ENCODE measurements at regions not wholly inside any gene's neighbourhood (a gene's known extent, or its start where the extent isn't known, plus 50 kb on each side); places are given as distances from the start of the nearest gene placed in this dataset.

DNA sequence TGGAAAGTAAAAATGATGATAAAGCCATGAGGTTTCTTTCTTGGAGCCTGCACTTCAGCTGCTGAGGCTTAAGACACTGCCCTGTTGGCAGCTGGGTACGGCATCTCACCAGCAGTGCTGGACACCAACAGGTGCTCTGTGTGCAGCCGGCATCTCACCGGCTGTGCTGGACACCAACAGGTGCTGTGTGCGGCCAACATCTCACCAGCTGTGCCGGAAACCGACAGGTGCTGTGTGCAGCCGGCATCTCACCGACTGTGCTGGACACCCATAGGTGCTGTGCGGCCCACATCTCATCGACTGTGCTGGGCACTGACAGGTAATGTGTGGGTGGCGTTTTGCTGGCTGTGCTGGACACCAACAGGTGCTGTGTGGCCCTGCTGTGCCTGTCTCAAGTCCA lies 190.8 kb downstream of the TMEM18 start:
- intact Hi-C loops (cut with DNase I; ENCODE audit: low total_unique reads): no loop called here
- no peak for TF ChIP-seq POLR2A (IDR thresholded peaks at IDR 0.05)
- TF ChIP-seq, protein P1, sequence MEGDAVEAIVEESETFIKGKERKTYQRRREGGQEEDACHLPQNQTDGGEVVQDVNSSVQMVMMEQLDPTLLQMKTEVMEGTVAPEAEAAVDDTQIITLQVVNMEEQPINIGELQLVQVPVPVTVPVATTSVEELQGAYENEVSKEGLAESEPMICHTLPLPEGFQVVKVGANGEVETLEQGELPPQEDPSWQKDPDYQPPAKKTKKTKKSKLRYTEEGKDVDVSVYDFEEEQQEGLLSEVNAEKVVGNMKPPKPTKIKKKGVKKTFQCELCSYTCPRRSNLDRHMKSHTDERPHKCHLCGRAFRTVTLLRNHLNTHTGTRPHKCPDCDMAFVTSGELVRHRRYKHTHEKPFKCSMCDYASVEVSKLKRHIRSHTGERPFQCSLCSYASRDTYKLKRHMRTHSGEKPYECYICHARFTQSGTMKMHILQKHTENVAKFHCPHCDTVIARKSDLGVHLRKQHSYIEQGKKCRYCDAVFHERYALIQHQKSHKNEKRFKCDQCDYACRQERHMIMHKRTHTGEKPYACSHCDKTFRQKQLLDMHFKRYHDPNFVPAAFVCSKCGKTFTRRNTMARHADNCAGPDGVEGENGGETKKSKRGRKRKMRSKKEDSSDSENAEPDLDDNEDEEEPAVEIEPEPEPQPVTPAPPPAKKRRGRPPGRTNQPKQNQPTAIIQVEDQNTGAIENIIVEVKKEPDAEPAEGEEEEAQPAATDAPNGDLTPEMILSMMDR (IDR thresholded peaks at IDR 0.05): no peak
- no peaks in the 10 kb centered on the region for H3K4me1 ChIP-seq
- no peak overlapping the region for H3K27ac ChIP-seq
- no peak for DNase-seq
- H3K9me3 ChIP-seq: no peaks in the 10 kb centered on the region
- H3K27me3 ChIP-seq: no peaks in the 10 kb centered on the region
- no peak overlapping the region for H3K4me3 ChIP-seq
- H3K36me3 ChIP-seq: no peaks in the 10 kb centered on the region

DNA sequence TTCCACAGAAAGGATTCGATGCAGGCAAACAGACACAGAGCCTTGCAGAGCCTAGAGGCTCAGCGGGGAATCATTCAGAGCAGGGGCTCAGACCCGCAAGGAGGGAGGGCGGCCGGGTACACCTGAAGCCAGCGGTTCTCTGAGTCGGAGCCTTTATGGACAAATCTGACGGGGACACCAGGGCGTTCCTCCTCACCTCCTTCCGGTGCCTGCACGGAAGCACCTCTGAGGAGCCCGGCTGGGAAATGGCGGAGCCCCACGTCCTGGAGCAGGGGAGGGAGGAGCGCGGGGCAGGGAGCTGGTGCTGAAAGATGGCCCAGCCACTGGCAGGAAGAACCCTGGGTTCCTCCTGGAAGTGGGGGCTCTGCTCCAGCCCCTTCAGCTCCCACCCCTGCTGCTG lies 193.5 kb upstream of the ALKAL2 start:
- TF ChIP-seq, protein P1 (IDR thresholded peaks at IDR 0.05): no peak
- no peak for TF ChIP-seq POLR2A (IDR thresholded peaks at IDR 0.05)
- intact Hi-C loops (cut with DNase I; ENCODE audit: low total_unique reads): no loop called here
- DNase-seq: no peak
- Histone ChIP-seq H3K9me3 (no peaks in the 10 kb centered on the region), H3K4me1 (no peaks in the 10 kb centered on the region), H3K36me3 (no peaks in the 10 kb centered on the region), H3K27me3 (no peaks in the 10 kb centered on the region), H3K4me3 (no peak overlapping the region), H3K27ac (no peak overlapping the region)

DNA sequence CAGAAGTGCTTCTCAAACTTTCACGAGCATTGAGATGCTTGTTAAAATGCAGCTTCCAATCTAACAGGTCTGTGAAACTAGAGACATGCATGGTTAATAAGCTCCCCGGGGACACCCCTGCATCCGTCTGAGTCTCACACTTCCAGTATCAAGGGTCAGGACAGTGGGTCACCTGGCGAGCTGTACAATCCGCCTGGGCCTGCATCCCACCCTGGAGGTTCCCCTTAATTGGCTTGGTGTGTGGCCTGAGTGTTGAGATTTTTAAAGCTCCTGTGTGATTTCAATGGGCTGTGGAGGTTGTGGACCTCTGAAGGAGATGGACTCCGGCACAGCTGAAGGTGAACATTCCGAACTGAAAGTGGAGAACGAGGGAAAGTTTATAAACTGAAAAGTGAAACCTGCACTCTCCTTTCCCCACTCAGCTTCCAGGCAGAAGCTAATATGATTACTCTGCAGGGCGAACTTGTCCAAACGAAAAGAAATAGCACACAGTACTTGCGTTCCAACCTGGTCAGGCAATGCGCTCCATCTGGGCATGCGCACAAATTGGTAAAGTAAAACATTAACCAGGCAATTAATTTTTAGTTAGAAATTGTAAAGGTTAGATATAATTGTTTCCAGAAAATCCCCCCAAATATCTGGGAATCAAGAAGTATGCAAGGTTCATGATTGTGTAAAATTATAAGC lies 191.7 kb upstream of the ALKAL2 start:
- Histone ChIP-seq H3K36me3 (no peaks in the 10 kb centered on the region), H3K27ac (no peak overlapping the region), H3K9me3 (no peaks in the 10 kb centered on the region), H3K4me3 (no peak overlapping the region), H3K27me3 (no peaks in the 10 kb centered on the region), H3K4me1 (no peaks in the 10 kb centered on the region)
- intact Hi-C loops (cut with DNase I; ENCODE audit: low total_unique reads): no loop called here
- no peak for DNase-seq
- TF ChIP-seq, protein P1 (IDR thresholded peaks at IDR 0.05): no peak
- no peak for TF ChIP-seq POLR2A (IDR thresholded peaks at IDR 0.05)

DNA sequence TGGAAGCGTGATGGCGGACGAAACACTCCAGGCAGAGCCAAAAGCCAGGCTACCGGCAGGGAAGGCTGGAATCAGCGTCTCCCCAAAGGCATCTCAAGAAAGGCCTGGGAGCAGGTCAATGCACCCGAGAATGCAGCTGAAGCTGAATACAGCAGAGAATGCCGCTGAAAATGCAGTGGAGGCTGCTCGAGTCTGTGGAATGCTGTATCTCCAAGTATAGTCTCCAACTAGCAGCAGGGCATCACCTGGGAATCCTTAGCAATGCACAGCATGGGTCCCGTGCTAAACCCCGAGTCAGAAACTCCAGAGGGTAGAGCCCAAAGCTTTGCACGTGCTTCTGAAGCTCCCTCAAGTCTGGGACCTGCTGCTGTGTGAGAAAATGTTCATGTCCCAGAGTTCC lies 191.1 kb upstream of the ALKAL2 start:
- Histone ChIP-seq H3K4me3 (no peak overlapping the region), H3K27me3 (no peaks in the 10 kb centered on the region), H3K36me3 (no peaks in the 10 kb centered on the region), H3K9me3 (no peaks in the 10 kb centered on the region), H3K27ac (no peak overlapping the region), H3K4me1 (no peaks in the 10 kb centered on the region)
- intact Hi-C loops (cut with DNase I; ENCODE audit: low total_unique reads): no loop called here
- no peak for DNase-seq
- TF ChIP-seq POLR2A (IDR thresholded peaks at IDR 0.05): no peak
- TF ChIP-seq, protein P1 (IDR thresholded peaks at IDR 0.05): no peak

DNA sequence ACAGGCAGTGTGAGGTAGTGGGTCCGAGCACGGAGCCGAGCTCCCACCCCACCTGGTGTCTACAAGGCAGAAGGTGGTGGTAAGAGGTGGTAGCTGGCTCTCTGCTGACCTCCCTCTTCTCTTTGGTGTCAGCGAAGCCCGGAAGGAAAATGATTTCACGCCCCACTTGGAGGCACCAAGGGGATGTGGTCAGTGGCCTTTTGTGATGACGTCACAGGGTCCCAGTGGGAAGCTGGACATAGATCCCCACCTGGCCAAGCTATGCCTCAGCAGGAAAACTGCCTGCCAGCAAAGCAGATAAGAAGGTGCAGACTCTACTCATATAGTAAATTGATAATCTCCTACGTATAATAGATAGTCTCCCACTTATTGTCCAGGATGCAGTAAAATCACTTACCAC lies 183.7 kb upstream of the ALKAL2 start:
- H3K4me3 ChIP-seq: no peak overlapping the region
- H3K27ac ChIP-seq: no peak overlapping the region
- DNase-seq: no peak
- H3K9me3 ChIP-seq: no peaks in the 10 kb centered on the region
- no peaks in the 10 kb centered on the region for H3K36me3 ChIP-seq
- H3K27me3 ChIP-seq: peaks cover 4 to 7% of the 10 kb centered on the region in 2 donors
- TF ChIP-seq, protein P1 (IDR thresholded peaks at IDR 0.05): no peak
- no peak for TF ChIP-seq POLR2A (IDR thresholded peaks at IDR 0.05)
- no peaks in the 10 kb centered on the region for H3K4me1 ChIP-seq
- intact Hi-C loops (cut with DNase I; ENCODE audit: low total_unique reads): no loop called here
